GM12878 (cell line): ENCODE measurements at regions not wholly inside any gene's neighbourhood (a gene's known extent, or its start where the extent isn't known, plus 50 kb on each side); places are given as distances from the start of the nearest gene placed in this dataset.

ENCODE experiments used
- SRF ChIP-seq, 2 experiments: IDR thresholded peaks; 2 replicates each; pipeline ENCODE4 v1.6.1; 2011; ENCODE audit warnings: low read depth in 2 of 2, low read length in 2 of 2, mild to moderate bottlenecking in 1 of 2, moderate library complexity in 1 of 2
- TCF7 ChIP-seq: IDR thresholded peaks from 2 replicates; pipeline ENCODE4 v1.6.1; 2014; ENCODE audit warnings: antibody characterized with exemption, borderline replicate concordance

GRCh38 chr4:177155454-177155853, 154.2 kb upstream of the NEIL3 start:
- no peak for TF ChIP-seq SRF (IDR thresholded peaks at IDR 0.05; ENCODE audit: low read depth in 2 of 2, low read length in 2 of 2)
- TF ChIP-seq TCF7: no peak
